ENCODE measurements at regions not wholly inside any gene's neighbourhood (a gene's known extent, or its start where the extent isn't known, plus 50 kb on each side); places are given as distances from the start of the nearest gene placed in this dataset.

- Histone ChIP-seq H3K27ac (no peak overlapping the region), H3K4me1 (no peaks in the 10 kb centered on the region), H3K4me3 (no peak overlapping the region), H3K36me3 (no peaks in the 10 kb centered on the region), H3K27me3 (no peaks in the 10 kb centered on the region), H3K9me3 (no peaks in the 10 kb centered on the region)
- ATAC-seq (peak in 1 of 4 donors; percentile 45), DNase-seq (no peak)
- WGBS (ENCODE audit: insufficient coverage, low coverage, low lambda C conversion rate, missing lambda C conversion rate): 67% methylated on average over 7 of the region's 7 CpGs
- no peak for TF ChIP-seq POLR2A (IDR thresholded peaks at IDR 0.05)
- no peak for TF ChIP-seq CTCF (IDR thresholded peaks at IDR 0.05)
- intact Hi-C loops (cut with DNase I): no loop called here
Measured at GRCh38 chr17:13776027-13776551, 174.4 kb upstream of the HS3ST3A1 start.

GRCh38 chr17:13777003-13777402 lies 175.3 kb upstream of the HS3ST3A1 start:
- H3K27me3 ChIP-seq: no peaks in the 10 kb centered on the region
- DNase-seq (no peak), ATAC-seq (no peak)
- H3K4me3 ChIP-seq: no peak overlapping the region
- WGBS (ENCODE audit: insufficient coverage, low coverage, low lambda C conversion rate, missing lambda C conversion rate): 87% methylated on average over 7 of the region's 7 CpGs
- H3K4me1 ChIP-seq: no peaks in the 10 kb centered on the region
- intact Hi-C loops (cut with DNase I): no loop called here
- H3K27ac ChIP-seq: no peak overlapping the region
- no peaks in the 10 kb centered on the region for H3K36me3 ChIP-seq
- TF ChIP-seq POLR2A (IDR thresholded peaks at IDR 0.05): no peak
- no peak for TF ChIP-seq CTCF (IDR thresholded peaks at IDR 0.05)
- H3K9me3 ChIP-seq: no peaks in the 10 kb centered on the region

- no peak for ATAC-seq
Measured at GRCh38 chr17:13784434-13785095, 182.8 kb upstream of the HS3ST3A1 start.

GRCh38 chr17:13785981-13786598 lies 184.4 kb upstream of the HS3ST3A1 start:
- TF ChIP-seq CTCF (IDR thresholded peaks at IDR 0.05) (no peak), POLR2A (IDR thresholded peaks at IDR 0.05) (no peak)
- H3K4me3 ChIP-seq: no peak overlapping the region
- no peaks in the 10 kb centered on the region for H3K4me1 ChIP-seq
- no peak for ATAC-seq
- no peaks in the 10 kb centered on the region for H3K9me3 ChIP-seq
- H3K27me3 ChIP-seq: no peaks in the 10 kb centered on the region
- intact Hi-C loops (cut with DNase I): no loop called here
- WGBS (ENCODE audit: insufficient coverage, low coverage, low lambda C conversion rate, missing lambda C conversion rate): 84% methylated on average over 9 of the region's 9 CpGs
- no peak overlapping the region for H3K27ac ChIP-seq
- H3K36me3 ChIP-seq: no peaks in the 10 kb centered on the region
- no peak for DNase-seq

More at GRCh38 chr17:13784434-13785095, 182.8 kb upstream of the HS3ST3A1 start:
- WGBS (ENCODE audit: insufficient coverage, low coverage, low lambda C conversion rate, missing lambda C conversion rate): 81% methylated on average over 7 of the region's 7 CpGs
- no peak overlapping the region for H3K27ac ChIP-seq
- DNase-seq: no peak
- H3K27me3 ChIP-seq: no peaks in the 10 kb centered on the region
- TF ChIP-seq CTCF (IDR thresholded peaks at IDR 0.05) (no peak), POLR2A (IDR thresholded peaks at IDR 0.05) (no peak)
- no peaks in the 10 kb centered on the region for H3K36me3 ChIP-seq
- H3K4me3 ChIP-seq: no peak overlapping the region
- intact Hi-C loops (cut with DNase I): no loop called here
- H3K4me1 ChIP-seq: no peaks in the 10 kb centered on the region
- no peaks in the 10 kb centered on the region for H3K9me3 ChIP-seq

All from right lobe of liver (tissue), 6 donors.